IMR-90 (cell line): ENCODE measurements at regions not wholly inside any gene's neighbourhood (a gene's known extent, or its start where the extent isn't known, plus 50 kb on each side); places are given as distances from the start of the nearest gene placed in this dataset.

Source experiments
- CEBPB ChIP-seq: IDR thresholded peaks from 2 replicates; pipeline ENCODE4 v1.6.1; 2012; ENCODE audit warnings: low read depth, low read length, improper control_type of control experiment
- MAFK ChIP-seq: IDR thresholded peaks from 2 replicates; pipeline ENCODE4 v1.6.1; 2012; ENCODE audit warnings: low read depth, low read length, improper control_type of control experiment
- MXI1 ChIP-seq: IDR thresholded peaks from 2 replicates; pipeline ENCODE4 v1.6.1; 2012; ENCODE audit warnings: low read depth, mild to moderate bottlenecking, low read length, moderate library complexity, borderline replicate concordance
- POLR2A ChIP-seq: IDR thresholded peaks from 2 replicates; pipeline ENCODE4 v1.6.1; 2012; ENCODE audit warnings: mild to moderate bottlenecking, low read depth, low read length
- RAD21 ChIP-seq: IDR thresholded peaks from 2 replicates; pipeline ENCODE4 v1.6.1; 2012; ENCODE audit warnings: low read length, improper control_type of control experiment
- RFX5 ChIP-seq: IDR thresholded peaks from 2 replicates; pipeline ENCODE4 v1.8.0; 2012; ENCODE audit warnings: low read depth, mild to moderate bottlenecking, low read length, moderate library complexity
- SMC3 ChIP-seq: fragments of 150-350 bp; IDR thresholded peaks from 2 replicates; pipeline ENCODE4 v1.6.1; 2016; ENCODE audit warnings: low read depth, mild to moderate bottlenecking, antibody characterized with exemption, low read length, moderate library complexity
- TF ChIP-seq, protein P1 (sequence below): conservative IDR thresholded peaks from 2 replicates; pipeline ENCODE4 v1.5.1; 2012; ENCODE audit warnings: mild to moderate bottlenecking, low read depth, low read length, improper control_type of control experiment
- TF ChIP-seq, protein P2 (sequence below): fragments of 150-350 bp; IDR thresholded peaks from 2 replicates; pipeline ENCODE4 v1.6.1; 2017; ENCODE audit warnings: mild to moderate bottlenecking, antibody characterized with exemption, low read length, low read depth

DNA sequence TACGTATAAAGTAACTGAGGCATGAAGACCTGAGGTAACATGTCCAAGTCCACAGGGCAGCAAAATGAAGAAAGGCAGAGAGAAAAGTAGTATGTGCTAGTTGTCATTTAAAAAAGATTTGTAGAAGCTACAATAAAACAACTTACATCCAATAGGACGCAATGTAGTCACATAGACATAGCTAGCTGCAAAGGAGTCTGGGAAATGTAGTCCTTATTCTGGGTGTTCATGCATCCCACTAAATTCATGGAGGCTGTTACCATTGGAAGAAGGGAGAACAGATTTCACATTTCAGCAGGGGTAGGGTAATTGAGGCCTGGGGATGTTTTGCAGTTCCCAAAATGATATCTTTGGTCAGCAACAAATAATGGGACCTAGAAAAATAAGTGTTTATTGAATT is 571.4 kb downstream of the MIAT start:
- TF ChIP-seq, protein P1, sequence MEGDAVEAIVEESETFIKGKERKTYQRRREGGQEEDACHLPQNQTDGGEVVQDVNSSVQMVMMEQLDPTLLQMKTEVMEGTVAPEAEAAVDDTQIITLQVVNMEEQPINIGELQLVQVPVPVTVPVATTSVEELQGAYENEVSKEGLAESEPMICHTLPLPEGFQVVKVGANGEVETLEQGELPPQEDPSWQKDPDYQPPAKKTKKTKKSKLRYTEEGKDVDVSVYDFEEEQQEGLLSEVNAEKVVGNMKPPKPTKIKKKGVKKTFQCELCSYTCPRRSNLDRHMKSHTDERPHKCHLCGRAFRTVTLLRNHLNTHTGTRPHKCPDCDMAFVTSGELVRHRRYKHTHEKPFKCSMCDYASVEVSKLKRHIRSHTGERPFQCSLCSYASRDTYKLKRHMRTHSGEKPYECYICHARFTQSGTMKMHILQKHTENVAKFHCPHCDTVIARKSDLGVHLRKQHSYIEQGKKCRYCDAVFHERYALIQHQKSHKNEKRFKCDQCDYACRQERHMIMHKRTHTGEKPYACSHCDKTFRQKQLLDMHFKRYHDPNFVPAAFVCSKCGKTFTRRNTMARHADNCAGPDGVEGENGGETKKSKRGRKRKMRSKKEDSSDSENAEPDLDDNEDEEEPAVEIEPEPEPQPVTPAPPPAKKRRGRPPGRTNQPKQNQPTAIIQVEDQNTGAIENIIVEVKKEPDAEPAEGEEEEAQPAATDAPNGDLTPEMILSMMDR = no peak
- TF ChIP-seq MAFK = no peak
- TF ChIP-seq CEBPB = no peak
- no peak for TF ChIP-seq RFX5
- TF ChIP-seq, protein P2, sequence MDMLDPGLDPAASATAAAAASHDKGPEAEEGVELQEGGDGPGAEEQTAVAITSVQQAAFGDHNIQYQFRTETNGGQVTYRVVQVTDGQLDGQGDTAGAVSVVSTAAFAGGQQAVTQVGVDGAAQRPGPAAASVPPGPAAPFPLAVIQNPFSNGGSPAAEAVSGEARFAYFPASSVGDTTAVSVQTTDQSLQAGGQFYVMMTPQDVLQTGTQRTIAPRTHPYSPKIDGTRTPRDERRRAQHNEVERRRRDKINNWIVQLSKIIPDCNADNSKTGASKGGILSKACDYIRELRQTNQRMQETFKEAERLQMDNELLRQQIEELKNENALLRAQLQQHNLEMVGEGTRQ = no peak
- TF ChIP-seq POLR2A = no peak
- TF ChIP-seq RAD21 = no peak
- no peak for TF ChIP-seq MXI1
- no peak for TF ChIP-seq SMC3
